Lung (tissue), 11 donors: ENCODE measurements at regions not wholly inside any gene's neighbourhood (a gene's known extent, or its start where the extent isn't known, plus 50 kb on each side); places are given as distances from the start of the nearest gene placed in this dataset.
A peak's percentile ranks its signal among the peaks of the same experiment; 100 is the strongest.

Experiments used
- ATAC-seq: fragments of 200-7000 bp; cut with Tn5 transposase; one replicate; pipeline ENCODE4 v1.9.1; 2020; ENCODE audit warnings: moderate number of reproducible peaks; ENCODE audit not compliant: insufficient read depth, low FRiP score
- DNase-seq, 3 donors: peaks; one replicate each; pipeline ENCODE4 v3.0.0-alpha.2; 2013 to 2017
- H3K27ac ChIP-seq, 2 donors: one replicate each; pipeline ENCODE4 v1.5.1; 2013; ENCODE audit warnings: mild to moderate bottlenecking in 2 of 2, moderate library complexity in 2 of 2, control low read depth in 1 of 2, inconsistent platforms in 1 of 2, low read depth in 1 of 2, low read length in 1 of 2
- H3K27me3 ChIP-seq, 3 donors: one replicate each; pipeline ENCODE4 v1.5.1; 2013; ENCODE audit warnings: low read length in 2 of 3; ENCODE audit not compliant: control insufficient read depth in 3 of 3, insufficient read depth in 3 of 3
- H3K36me3 ChIP-seq, 4 donors: one replicate each; pipeline ENCODE4 v1.5.1; 2013; ENCODE audit warnings: low read length in 4 of 4, mild to moderate bottlenecking in 1 of 4, moderate library complexity in 1 of 4; ENCODE audit not compliant: control insufficient read depth in 4 of 4, insufficient read depth in 4 of 4
- H3K4me1 ChIP-seq, 5 donors: one replicate each; pipeline ENCODE4 v1.5.1; 2013; ENCODE audit warnings: low read length in 5 of 5, mild to moderate bottlenecking in 2 of 5, moderate library complexity in 1 of 5; ENCODE audit not compliant: control insufficient read depth in 5 of 5, insufficient read depth in 5 of 5
- H3K4me3 ChIP-seq: one replicate; pipeline ENCODE4 v1.5.1; 2013; ENCODE audit warnings: mild to moderate bottlenecking, control low read depth, moderate library complexity
- H3K9ac ChIP-seq, 2 donors: one replicate each; pipeline ENCODE4 v1.5.1; 2013; ENCODE audit warnings: low read length in 2 of 2, control low read depth in 1 of 2; ENCODE audit not compliant: insufficient read depth in 1 of 2
- H3K9me3 ChIP-seq, 4 donors: one replicate each; pipeline ENCODE4 v1.5.1; 2013; ENCODE audit warnings: low read length in 3 of 4, mild to moderate bottlenecking in 1 of 4, moderate library complexity in 1 of 4; ENCODE audit not compliant: control insufficient read depth in 4 of 4, insufficient read depth in 3 of 4
- CTCF ChIP-seq: IDR thresholded peaks from 2 replicates; pipeline ENCODE4 v1.5.1; 2012; ENCODE audit warnings: mild to moderate bottlenecking; ENCODE audit errors: control extremely low read depth, extremely low read depth
- WGBS, 2 donors: extraction: QIAGEN DNeasy Blood & Tissue Kit; methylation state at CpG; one replicate each; pipeline ENCODE4 v1.1.7; 2013; 5-methylcytosine and 5-hydroxymethylcytosine counted together
- donor health status: control.
- donor health status: control.
- donor health status: Bipolar disorder and iron deficiency.
- donor health status: healthy.
- donor health status: DM: yes; HTN: yes; CAD: no.

DNA sequence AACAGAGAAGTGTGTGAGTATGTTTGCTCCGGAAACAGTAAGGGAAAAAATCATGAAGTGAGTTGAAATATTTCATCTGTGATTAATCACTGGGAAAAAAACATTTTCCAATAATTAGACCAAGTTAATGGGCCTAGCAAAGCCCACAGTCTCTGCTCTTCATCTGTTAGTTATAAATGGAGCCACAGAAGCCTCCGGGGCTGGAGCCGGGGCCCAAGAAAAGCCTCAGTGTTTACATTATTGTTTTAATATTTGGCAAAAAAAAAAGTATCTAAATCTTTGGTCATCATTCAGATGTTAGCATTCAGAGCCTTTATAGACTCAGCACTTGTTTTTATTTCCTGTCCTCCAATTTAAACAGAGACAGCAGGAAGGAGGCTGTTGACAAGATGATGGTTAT is 115.0 kb downstream of the UBE2U start:
- Histone ChIP-seq H3K27me3 (no peaks in the 10 kb centered on the region), H3K4me1 (peaks cover 0 to 15% (median 0%) of the 10 kb centered on the region in 5 donors), H3K4me3 (no peak overlapping the region), H3K9ac (no peak overlapping the region), H3K27ac (no peak overlapping the region), H3K9me3 (no peaks in the 10 kb centered on the region), H3K36me3 (no peaks in the 10 kb centered on the region)
- 80 to 81% methylated on average over 3 of the region's 3 CpGs for WGBS, 2 donors
- TF ChIP-seq CTCF = no peak
- DNase-seq = peak in 1 of 3 donors; percentile 20
- ATAC-seq = no peak

DNA sequence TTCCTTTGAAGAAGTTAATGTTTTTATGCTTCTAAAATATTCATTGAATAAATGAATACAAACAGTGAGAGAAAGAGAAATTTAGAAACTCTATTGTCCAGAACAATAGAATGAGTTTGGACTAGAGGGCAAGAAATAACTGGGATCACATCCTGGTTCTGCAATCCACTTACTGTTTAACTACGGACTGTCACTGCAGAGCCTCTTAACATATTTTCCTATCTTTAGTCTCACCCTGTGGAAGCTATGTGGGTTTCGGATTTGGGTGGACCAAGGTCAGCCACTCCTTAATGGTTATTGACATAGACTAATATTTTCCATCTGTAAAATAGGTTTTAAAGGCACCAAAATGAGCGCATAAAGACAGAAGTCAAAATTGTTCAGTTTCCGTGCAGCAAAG is 116.6 kb downstream of the UBE2U start:
- no peak overlapping the region for H3K9ac ChIP-seq
- no peaks in the 10 kb centered on the region for H3K36me3 ChIP-seq
- WGBS, 2 donors = 75 to 82% methylated on average over 4 of the region's 4 CpGs
- H3K4me3 ChIP-seq = no peak overlapping the region
- H3K27ac ChIP-seq = no peak overlapping the region
- DNase-seq (no peak), ATAC-seq (no peak)
- no peaks in the 10 kb centered on the region for H3K9me3 ChIP-seq
- H3K4me1 ChIP-seq = peaks cover 0 to 17% (median 0%) of the 10 kb centered on the region in 5 donors
- no peak for TF ChIP-seq CTCF
- no peaks in the 10 kb centered on the region for H3K27me3 ChIP-seq

DNA sequence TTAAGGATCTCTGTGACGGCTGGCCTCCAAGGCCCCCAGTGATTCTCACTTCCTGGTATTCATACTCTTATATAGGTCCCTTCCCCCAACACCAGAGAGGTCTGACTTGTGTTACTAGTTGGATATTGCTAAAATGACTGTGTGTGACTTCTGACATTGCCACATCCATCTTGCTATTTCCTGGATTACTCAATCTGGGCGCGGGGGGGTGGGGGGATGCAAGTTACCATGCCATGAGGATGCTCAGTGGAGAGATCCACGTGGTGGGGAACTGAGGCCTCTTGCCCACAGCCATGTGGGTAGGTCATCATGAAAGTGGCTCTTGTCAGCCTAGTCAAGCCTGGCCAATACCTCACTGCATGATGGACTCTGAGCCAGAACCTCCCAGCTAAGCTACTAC is 117.0 kb downstream of the UBE2U start:
- Histone ChIP-seq H3K36me3 (no peaks in the 10 kb centered on the region), H3K27me3 (no peaks in the 10 kb centered on the region), H3K4me3 (no peak overlapping the region), H3K9ac (no peak overlapping the region), H3K9me3 (no peaks in the 10 kb centered on the region), H3K27ac (no peak overlapping the region), H3K4me1 (peaks cover 0 to 19% (median 0%) of the 10 kb centered on the region in 5 donors)
- ATAC-seq = no peak
- no peak for TF ChIP-seq CTCF
- peak; percentile 24 to 65 (median 52) for DNase-seq
- 13 to 16% methylated on average over 4 of the region's 4 CpGs for WGBS, 2 donors
